ENCODE measurements at regions not wholly inside any gene's neighbourhood (a gene's known extent, or its start where the extent isn't known, plus 50 kb on each side); places are given as distances from the start of the nearest gene placed in this dataset.
"Not testable (repeated sequence)": the region's sequence is repeated elsewhere in the genome, so short reads cannot be mapped to it uniquely, and the experiment has no call there.

- peak; percentile 37 for TF ChIP-seq SMC3 (IDR thresholded peaks at IDR 0.05; ENCODE audit: low read depth, low read length)
- no peak for TF ChIP-seq RXRA (IDR thresholded peaks at IDR 0.05; ENCODE audit: borderline replicate concordance, low read depth)
- TF ChIP-seq RFX5 (IDR thresholded peaks at IDR 0.05; ENCODE audit: low read length), result no peak
- TF ChIP-seq USF1 (IDR thresholded peaks at IDR 0.05; ENCODE audit: borderline replicate concordance, low read depth), result no peak
- TF ChIP-seq MXI1 (IDR thresholded peaks at IDR 0.05; ENCODE audit: low read depth, low read length), result no peak
- TF ChIP-seq MEF2A (IDR thresholded peaks at IDR 0.05; ENCODE audit: borderline replicate concordance, low read depth), result no peak
- TF ChIP-seq NRF1 (IDR thresholded peaks at IDR 0.05; ENCODE audit: low read depth, low read length), result no peak
- TF ChIP-seq RAD21 (IDR thresholded peaks at IDR 0.05; ENCODE audit: low read length), result peak; percentile 51
- no peak for TF ChIP-seq EP300 (IDR thresholded peaks at IDR 0.05; ENCODE audit: borderline replicate concordance in 1 of 2, low read depth in 1 of 2, low read length in 1 of 2)
Observed at GRCh38 chr5:27124590-27124989, 86.2 kb upstream of the CDH9 start (continued).

DNA sequence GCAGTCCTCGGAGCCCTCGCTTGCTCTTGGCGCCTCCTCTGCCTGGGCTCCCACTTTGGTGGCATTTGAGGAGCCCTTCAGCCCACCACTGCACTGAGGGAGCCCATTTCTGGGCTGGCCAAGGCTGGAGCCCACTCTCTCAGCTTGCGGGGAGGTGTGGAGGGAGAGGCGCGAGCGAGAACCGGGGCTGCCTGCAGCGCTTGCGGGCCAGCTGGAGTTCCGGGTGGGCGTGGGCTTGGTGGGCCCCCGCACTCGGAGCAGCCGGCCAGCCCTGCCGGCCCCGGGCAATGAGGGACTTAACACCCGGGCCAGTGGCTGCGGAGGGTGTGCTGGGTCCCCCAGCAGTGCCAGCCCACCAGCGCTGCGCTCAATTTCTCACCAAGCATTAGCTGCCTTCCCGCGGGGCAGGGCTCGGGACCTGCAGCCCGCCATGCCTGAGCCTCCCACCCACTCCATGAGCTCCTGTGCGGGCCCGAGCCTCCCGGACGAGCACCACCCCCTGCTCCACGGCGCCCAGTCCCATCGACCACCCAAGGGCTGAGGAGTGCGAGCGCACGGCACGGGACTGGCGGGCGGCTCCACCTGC is 81.4 kb upstream of the CDH9 start:
- H3K9me3 ChIP-seq; POLR2A ChIA-PET; H3K9ac ChIP-seq; H2AFZ ChIP-seq (ENCODE audit: low read depth); H3K27ac ChIP-seq (ENCODE audit: low read depth in 2 of 2, low read length in 1 of 2); CTCF ChIA-PET; H3K4me3 ChIP-seq (ENCODE audit: low read depth in 2 of 2, low read length in 1 of 2); H3K27me3 ChIP-seq (ENCODE audit: insufficient read depth); H3K4me1 ChIP-seq (ENCODE audit: control insufficient read depth in 1 of 2, insufficient read depth in 2 of 2, low read depth in 1 of 2, low read length in 1 of 2); H3F3A ChIP-seq (replicated peaks; ENCODE audit: insufficient read depth); H3K4me2 ChIP-seq; H3K36me3 ChIP-seq (replicated peaks in 1 of 2; ENCODE audit: control insufficient read depth in 1 of 2, insufficient read depth in 2 of 2, low read length in 1 of 2); H3K79me2 ChIP-seq (ENCODE audit: insufficient read depth); H3K9me2 ChIP-seq; H4K20me1 ChIP-seq (ENCODE audit: insufficient read depth); DNase-seq: not testable (repeated sequence)
- 59% methylated on average over 7 of the region's 38 CpGs for WGBS (ENCODE audit: low lambda C conversion rate)

DNA sequence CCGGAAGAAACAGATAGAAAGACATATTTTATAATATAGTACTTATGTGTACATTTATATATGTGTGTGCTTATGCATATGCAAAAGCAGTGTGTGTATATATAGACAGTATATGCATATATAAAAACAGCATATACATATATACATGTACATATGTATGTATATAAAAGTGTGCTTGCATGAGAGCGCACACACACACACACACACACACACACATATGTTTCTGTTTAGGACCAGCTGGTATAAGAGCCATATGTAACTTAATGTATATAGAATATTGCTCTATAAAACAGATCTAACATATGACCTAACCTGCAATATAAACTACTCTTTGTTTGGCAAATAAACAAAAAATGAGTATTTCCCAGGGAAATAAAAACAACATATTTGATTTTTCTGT is 65.1 kb upstream of the CDH9 start:
- CTCF ChIA-PET, result no interaction called here
- H3K4me1 ChIP-seq (ENCODE audit: control insufficient read depth in 1 of 2, insufficient read depth in 2 of 2, low read depth in 1 of 2, low read length in 1 of 2), result no peaks in the 10 kb centered on the region
- POLR2A ChIA-PET, result no interaction called here
- no peaks in the 10 kb centered on the region for H3F3A ChIP-seq (replicated peaks; ENCODE audit: insufficient read depth)
- H3K9me3 ChIP-seq, result no peaks in the 10 kb centered on the region
- 11% methylated on average over 2 of the region's 2 CpGs for WGBS (ENCODE audit: low lambda C conversion rate)
- H2AFZ ChIP-seq (ENCODE audit: low read depth), result no peak overlapping the region
- TF ChIP-seq RXRA (IDR thresholded peaks at IDR 0.05; ENCODE audit: borderline replicate concordance, low read depth) (no peak), USF1 (IDR thresholded peaks at IDR 0.05; ENCODE audit: borderline replicate concordance, low read depth) (no peak), ZBTB33 (IDR thresholded peaks at IDR 0.05; ENCODE audit: borderline replicate concordance, low read depth) (no peak)
- no peaks in the 10 kb centered on the region for H3K36me3 ChIP-seq (replicated peaks in 1 of 2; ENCODE audit: control insufficient read depth in 1 of 2, insufficient read depth in 2 of 2, low read length in 1 of 2)
- H3K27ac ChIP-seq (ENCODE audit: low read depth in 2 of 2, low read length in 1 of 2), result no peak overlapping the region
- no peak overlapping the region for H3K4me3 ChIP-seq (ENCODE audit: low read depth in 2 of 2, low read length in 1 of 2)
- H3K9me2 ChIP-seq, result no peaks in the 10 kb centered on the region
- no peak overlapping the region for H3K4me2 ChIP-seq
- no peaks in the 10 kb centered on the region for H3K27me3 ChIP-seq (ENCODE audit: insufficient read depth)
- no peaks in the 10 kb centered on the region for H4K20me1 ChIP-seq (ENCODE audit: insufficient read depth)
- no peak overlapping the region for H3K9ac ChIP-seq
- H3K79me2 ChIP-seq (ENCODE audit: insufficient read depth), result no peaks in the 10 kb centered on the region
- DNase-seq, result no peak

DNA sequence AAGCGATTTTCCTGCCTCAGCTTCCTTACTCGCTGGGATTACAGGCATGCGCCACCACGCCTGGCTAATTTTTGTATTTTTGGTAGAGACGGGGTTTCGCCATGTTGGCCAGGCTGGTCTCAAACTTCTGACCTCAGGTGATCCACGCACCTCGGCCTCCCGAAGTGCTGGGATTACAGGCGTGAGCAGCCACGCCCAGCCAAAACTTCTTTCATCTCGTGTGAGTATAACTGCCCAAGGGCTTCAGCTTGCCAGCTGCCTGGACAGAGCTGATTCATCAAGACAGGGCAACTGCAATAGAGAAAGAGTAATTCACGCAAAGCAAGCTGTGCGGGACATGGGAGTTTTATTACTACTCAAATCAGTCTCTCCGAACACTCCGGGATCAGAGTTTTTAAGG is 57.4 kb upstream of the CDH9 start:
- DNase-seq; H3K4me3 ChIP-seq (ENCODE audit: low read depth in 2 of 2, low read length in 1 of 2); H3K27me3 ChIP-seq (ENCODE audit: insufficient read depth); H3K27ac ChIP-seq (ENCODE audit: low read depth in 2 of 2, low read length in 1 of 2); H3K9me2 ChIP-seq; H3F3A ChIP-seq (replicated peaks; ENCODE audit: insufficient read depth); H3K4me1 ChIP-seq (ENCODE audit: control insufficient read depth in 1 of 2, insufficient read depth in 2 of 2, low read depth in 1 of 2, low read length in 1 of 2); H3K4me2 ChIP-seq; CTCF ChIA-PET; H3K9me3 ChIP-seq; POLR2A ChIA-PET; H3K36me3 ChIP-seq (replicated peaks in 1 of 2; ENCODE audit: control insufficient read depth in 1 of 2, insufficient read depth in 2 of 2, low read length in 1 of 2); H4K20me1 ChIP-seq (ENCODE audit: insufficient read depth); H3K9ac ChIP-seq; H2AFZ ChIP-seq (ENCODE audit: low read depth); H3K79me2 ChIP-seq (ENCODE audit: insufficient read depth): not testable (repeated sequence)
- WGBS (ENCODE audit: low lambda C conversion rate), result 44% methylated on average over 14 of the region's 16 CpGs

Data from SK-N-SH (cell line).